ENCODE measurements at regions not wholly inside any gene's neighbourhood (a gene's known extent, or its start where the extent isn't known, plus 50 kb on each side); places are given as distances from the start of the nearest gene placed in this dataset.

GRCh38 chr2:7973801-7974480 is 707.9 kb upstream of the ID2 start:
- Mint-ChIP-seq H3K4me1 (ENCODE audit: low read depth, unreplicated experiment) (peaks cover 21% of the 10 kb centered on the region), H3K27ac (ENCODE audit: unreplicated experiment) (no peak overlapping the region), H3K36me3 (ENCODE audit: unreplicated experiment) (no peaks in the 10 kb centered on the region), H3K4me3 (ENCODE audit: unreplicated experiment) (no peak overlapping the region), H3K27me3 (ENCODE audit: unreplicated experiment) (no peaks in the 10 kb centered on the region), H3K9me3 (ENCODE audit: unreplicated experiment) (no peaks in the 10 kb centered on the region)
- DNase-seq: no peak
- TF ChIP-seq CTCF (IDR thresholded peaks at IDR 0.05; ENCODE audit: partially characterized antibody, unreplicated experiment): no peak

GRCh38 chr2:7974936-7975335 is 706.9 kb upstream of the ID2 start:
- Mint-ChIP-seq H3K27me3 (ENCODE audit: unreplicated experiment) (peaks cover 1% of the 10 kb centered on the region), H3K4me1 (ENCODE audit: low read depth, unreplicated experiment) (peaks cover 16% of the 10 kb centered on the region), H3K4me3 (ENCODE audit: unreplicated experiment) (no peak overlapping the region), H3K36me3 (ENCODE audit: unreplicated experiment) (no peaks in the 10 kb centered on the region), H3K9me3 (ENCODE audit: unreplicated experiment) (no peaks in the 10 kb centered on the region), H3K27ac (ENCODE audit: unreplicated experiment) (no peak overlapping the region)
- no peak for TF ChIP-seq CTCF (IDR thresholded peaks at IDR 0.05; ENCODE audit: partially characterized antibody, unreplicated experiment)
- DNase-seq: no peak

GRCh38 chr2:7976206-7976605 is 705.6 kb upstream of the ID2 start:
- Mint-ChIP-seq H3K4me3 (ENCODE audit: unreplicated experiment) (no peak overlapping the region), H3K27me3 (ENCODE audit: unreplicated experiment) (peaks cover 1% of the 10 kb centered on the region), H3K27ac (ENCODE audit: unreplicated experiment) (no peak overlapping the region), H3K9me3 (ENCODE audit: unreplicated experiment) (no peaks in the 10 kb centered on the region), H3K36me3 (ENCODE audit: unreplicated experiment) (no peaks in the 10 kb centered on the region), H3K4me1 (ENCODE audit: low read depth, unreplicated experiment) (peaks cover 8% of the 10 kb centered on the region)
- no peak for DNase-seq
- TF ChIP-seq CTCF (IDR thresholded peaks at IDR 0.05; ENCODE audit: partially characterized antibody, unreplicated experiment): no peak

GRCh38 chr2:7977981-7978380 is 703.9 kb upstream of the ID2 start:
- Mint-ChIP-seq H3K27ac (ENCODE audit: unreplicated experiment) (no peak overlapping the region), H3K4me1 (ENCODE audit: low read depth, unreplicated experiment) (no peaks in the 10 kb centered on the region), H3K4me3 (ENCODE audit: unreplicated experiment) (no peak overlapping the region), H3K9me3 (ENCODE audit: unreplicated experiment) (no peaks in the 10 kb centered on the region), H3K36me3 (ENCODE audit: unreplicated experiment) (peaks cover 6% of the 10 kb centered on the region), H3K27me3 (ENCODE audit: unreplicated experiment) (peaks cover 1% of the 10 kb centered on the region)
- no peak for DNase-seq
- no peak for TF ChIP-seq CTCF (IDR thresholded peaks at IDR 0.05; ENCODE audit: partially characterized antibody, unreplicated experiment)

- TF ChIP-seq CTCF (IDR thresholded peaks at IDR 0.05; ENCODE audit: partially characterized antibody, unreplicated experiment): no peak
- H3K9me3 Mint-ChIP-seq (ENCODE audit: unreplicated experiment): no peaks in the 10 kb centered on the region
- no peak for DNase-seq
Measured at GRCh38 chr2:7982054-7982453, 699.8 kb upstream of the ID2 start.

More at GRCh38 chr2:7982054-7982453, 699.8 kb upstream of the ID2 start:
- Mint-ChIP-seq H3K27ac (ENCODE audit: unreplicated experiment) (no peak overlapping the region), H3K4me1 (ENCODE audit: low read depth, unreplicated experiment) (no peaks in the 10 kb centered on the region), H3K4me3 (ENCODE audit: unreplicated experiment) (no peak overlapping the region), H3K36me3 (ENCODE audit: unreplicated experiment) (peaks cover 11% of the 10 kb centered on the region), H3K27me3 (ENCODE audit: unreplicated experiment) (peaks cover 1% of the 10 kb centered on the region)
